CD14-positive monocyte (primary cell): ENCODE measurements at regions not wholly inside any gene's neighbourhood (a gene's known extent, or its start where the extent isn't known, plus 50 kb on each side); places are given as distances from the start of the nearest gene placed in this dataset.

Experiments used
- DNase-seq, 3 donors: peaks; one replicate each; pipeline ENCODE4 v3.0.0-alpha.2; 2011 to 2022
- H2AFZ ChIP-seq: 2 replicates; pipeline ENCODE4 v1.6.0; 2012; ENCODE audit warnings: mild to moderate bottlenecking, low read depth, low read length, inconsistent platforms; ENCODE audit not compliant: insufficient read depth, poor library complexity, severe bottlenecking
- H3K27ac ChIP-seq, 2 donors: 1 replicate in 1 of 2; 2 replicates in 1 of 2; pipeline ENCODE4 v1.5.1; 2012 to 2013; ENCODE audit warnings: low read length in 2 of 2, control low read depth in 1 of 2, inconsistent platforms in 1 of 2, low read depth in 1 of 2, mild to moderate bottlenecking in 1 of 2
- H3K27me3 ChIP-seq, 2 donors: one replicate each; pipeline versions ENCODE4 v1.6.0 to v1.6.1; 2011 to 2013; ENCODE audit warnings: low read length in 2 of 2; ENCODE audit not compliant: control insufficient read depth in 2 of 2, insufficient read depth in 2 of 2
- H3K36me3 ChIP-seq, 2 donors: replicated peaks in 1 of 2; 1 replicate in 1 of 2; 2 replicates in 1 of 2; pipeline versions ENCODE4 v1.5.1 to v1.6.1; 2012 to 2013; ENCODE audit warnings: low read length in 2 of 2, control low read depth in 1 of 2, inconsistent platforms in 1 of 2, mild to moderate bottlenecking in 1 of 2; ENCODE audit not compliant: insufficient read depth in 2 of 2, control insufficient read depth in 1 of 2
- H3K4me1 ChIP-seq, 2 donors: 1 replicate in 1 of 2; 2 replicates in 1 of 2; pipeline versions ENCODE4 v1.5.1 to v1.6.1; 2012 to 2013; ENCODE audit warnings: low read length in 2 of 2, control low read depth in 1 of 2, inconsistent platforms in 1 of 2, mild to moderate bottlenecking in 1 of 2, moderate library complexity in 1 of 2; ENCODE audit not compliant: insufficient read depth in 2 of 2, control insufficient read depth in 1 of 2
- H3K4me2 ChIP-seq: replicated peaks from 2 replicates; pipeline ENCODE3; 2012; ENCODE audit warnings: low read length, moderate library complexity, mild to moderate bottlenecking; ENCODE audit not compliant: poor library complexity, severe bottlenecking; ENCODE audit errors: extremely low read depth
- H3K4me3 ChIP-seq, 3 experiments: fragments of 200-600 bp in 1 of 3; sonication (generic) in 1 of 3; replicated peaks in 1 of 3; 1 replicate in 2 of 3; 2 replicates in 1 of 3; pipeline ENCODE4 v1.5.1; 2011 to 2013; ENCODE audit warnings: low read length in 3 of 3, mild to moderate bottlenecking in 3 of 3, control low read depth in 2 of 3, low read depth in 2 of 3, inconsistent platforms in 1 of 3, moderate library complexity in 1 of 3
- H3K79me2 ChIP-seq: 2 replicates; pipeline ENCODE4 v1.6.0; 2012; ENCODE audit warnings: mild to moderate bottlenecking, control low read depth, inconsistent platforms, low read length, moderate library complexity; ENCODE audit not compliant: insufficient read depth
- H3K9ac ChIP-seq: 2 replicates; pipeline ENCODE4 v1.6.0; 2017; ENCODE audit warnings: low read length, mild to moderate bottlenecking; ENCODE audit not compliant: insufficient read depth, poor library complexity, severe bottlenecking
- H3K9me3 ChIP-seq, 2 donors: replicated peaks in 1 of 2; 1 replicate in 1 of 2; 2 replicates in 1 of 2; pipeline versions ENCODE4 v1.5.1 to v1.6.1; 2012 to 2013; ENCODE audit warnings: low read length in 2 of 2, control low read depth in 1 of 2; ENCODE audit not compliant: control insufficient read depth in 1 of 2, insufficient read depth in 1 of 2
- H4K20me1 ChIP-seq: 2 replicates; pipeline ENCODE4 v1.6.0; 2012; ENCODE audit warnings: mild to moderate bottlenecking, low read length, control low read depth, moderate library complexity; ENCODE audit not compliant: insufficient read depth
- H3K27ac Mint-ChIP-seq, 7 donors: one replicate each; pipeline ENCODE4 v1.8.0; 2020; ENCODE audit warnings: mild to moderate bottlenecking in 7 of 7, mixed read lengths in 7 of 7, moderate library complexity in 6 of 7, inconsistent platforms in 2 of 7
- H3K27me3 Mint-ChIP-seq, 3 donors: one replicate each; pipeline ENCODE4 v1.8.0; 2021 to 2022; ENCODE audit warnings: low read depth in 3 of 3, mild to moderate bottlenecking in 3 of 3, mixed read lengths in 3 of 3, moderate library complexity in 3 of 3, inconsistent platforms in 1 of 3
- H3K36me3 Mint-ChIP-seq, 2 donors: one replicate each; pipeline ENCODE4 v1.8.0; 2020; ENCODE audit warnings: mixed read lengths in 2 of 2, inconsistent platforms in 1 of 2, mild to moderate bottlenecking in 1 of 2
- H3K4me1 Mint-ChIP-seq: one replicate; pipeline ENCODE4 v1.8.0; 2020; ENCODE audit warnings: mild to moderate bottlenecking, mixed read lengths
- H3K4me3 Mint-ChIP-seq, 2 donors: one replicate each; pipeline ENCODE4 v1.8.0; 2020; ENCODE audit warnings: mild to moderate bottlenecking in 2 of 2, mixed read lengths in 2 of 2, moderate library complexity in 1 of 2
- H3K9me3 Mint-ChIP-seq, 7 donors: one replicate each; pipeline ENCODE4 v1.8.0; 2020 to 2022; ENCODE audit warnings: mixed read lengths in 7 of 7, mild to moderate bottlenecking in 6 of 7, moderate library complexity in 6 of 7, inconsistent platforms in 2 of 7
- WGBS: methylation state at CpG from one replicate; pipeline ENCODE4 v1.1.5; 2013; ENCODE audit warnings: missing lambda C conversion rate; ENCODE audit not compliant: insufficient coverage; 5-methylcytosine and 5-hydroxymethylcytosine counted together
- intact Hi-C, 2 donors: fragments of 100-400 bp; cut with micrococcal nuclease; formaldehyde crosslinking; loops; one replicate each; pipeline versions ENCODE4 v1.15.0 to v1.15.1; 2023
- TF ChIP-seq, protein P1 (sequence below): fragments of 200-600 bp; IDR thresholded peaks from one replicate; pipeline ENCODE4 v1.8.0; 2022; ENCODE audit warnings: antibody characterized with exemption, mild to moderate bottlenecking

DNA sequence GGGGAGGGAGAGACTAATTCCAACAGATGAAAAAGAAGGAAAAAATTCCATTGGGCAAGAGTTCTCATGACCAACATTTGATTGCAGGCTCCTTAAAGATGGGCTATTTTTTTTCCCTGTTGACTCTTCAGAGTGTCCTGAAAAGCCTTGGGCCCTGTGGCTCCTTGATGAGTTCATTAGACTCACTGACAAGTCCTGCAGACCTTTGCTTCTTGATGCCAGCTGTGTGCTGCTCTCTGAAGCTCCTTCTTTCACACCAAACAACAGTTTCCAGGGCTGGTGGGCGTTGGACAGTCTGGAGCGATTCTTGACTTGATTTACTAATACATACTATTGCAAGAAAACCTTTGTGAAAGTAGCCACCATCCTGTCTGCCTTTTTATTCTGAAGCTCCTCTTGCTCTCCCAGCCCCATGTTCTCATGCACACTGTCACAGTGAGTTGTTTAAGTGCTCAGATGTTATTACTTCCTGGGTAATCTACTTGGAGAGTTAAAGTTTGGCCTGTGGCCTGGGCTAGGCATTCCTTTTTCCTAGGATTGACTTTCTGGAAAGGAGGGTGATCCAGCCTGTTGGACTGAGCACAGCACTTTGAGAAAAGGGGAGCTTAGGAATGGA, 250.3 kb downstream of the PTEN start:
- Mint-ChIP-seq H3K27me3 (peaks cover 0 to 2% (median 2%) of the 10 kb centered on the region in 3 donors), H3K36me3 (peaks cover 0 to 1% of the 10 kb centered on the region in 2 donors), H3K27ac (peak overlapping the region; percentile 51 to 86 (median 71)), H3K4me3 (peak overlapping the region in 1 of 2 donors; percentile 48), H3K9me3 (no peaks in the 10 kb centered on the region), H3K4me1 (peaks cover 23% of the 10 kb centered on the region)
- H3K4me1 ChIP-seq, result peaks cover 69 to 71% of the 10 kb centered on the region in 2 donors
- no peaks in the 10 kb centered on the region for H3K36me3 ChIP-seq
- no peak overlapping the region for H3K9ac ChIP-seq
- peak overlapping the region in 1 of 3 experiments; percentile 6 for H3K4me3 ChIP-seq
- peak overlapping the region in 1 of 2 donors; percentile 44 for H3K27ac ChIP-seq
- no peaks in the 10 kb centered on the region for H3K79me2 ChIP-seq
- TF ChIP-seq, protein P1, sequence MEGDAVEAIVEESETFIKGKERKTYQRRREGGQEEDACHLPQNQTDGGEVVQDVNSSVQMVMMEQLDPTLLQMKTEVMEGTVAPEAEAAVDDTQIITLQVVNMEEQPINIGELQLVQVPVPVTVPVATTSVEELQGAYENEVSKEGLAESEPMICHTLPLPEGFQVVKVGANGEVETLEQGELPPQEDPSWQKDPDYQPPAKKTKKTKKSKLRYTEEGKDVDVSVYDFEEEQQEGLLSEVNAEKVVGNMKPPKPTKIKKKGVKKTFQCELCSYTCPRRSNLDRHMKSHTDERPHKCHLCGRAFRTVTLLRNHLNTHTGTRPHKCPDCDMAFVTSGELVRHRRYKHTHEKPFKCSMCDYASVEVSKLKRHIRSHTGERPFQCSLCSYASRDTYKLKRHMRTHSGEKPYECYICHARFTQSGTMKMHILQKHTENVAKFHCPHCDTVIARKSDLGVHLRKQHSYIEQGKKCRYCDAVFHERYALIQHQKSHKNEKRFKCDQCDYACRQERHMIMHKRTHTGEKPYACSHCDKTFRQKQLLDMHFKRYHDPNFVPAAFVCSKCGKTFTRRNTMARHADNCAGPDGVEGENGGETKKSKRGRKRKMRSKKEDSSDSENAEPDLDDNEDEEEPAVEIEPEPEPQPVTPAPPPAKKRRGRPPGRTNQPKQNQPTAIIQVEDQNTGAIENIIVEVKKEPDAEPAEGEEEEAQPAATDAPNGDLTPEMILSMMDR, result no peak
- no peak for DNase-seq
- no peaks in the 10 kb centered on the region for H3K9me3 ChIP-seq
- intact Hi-C loops, result loop anchor here (10.0 kb wide), 3 partner anchors 89 to 301 kb away; no protein-coding TSS in a partner anchor
- no peaks in the 10 kb centered on the region for H3K27me3 ChIP-seq
- no peaks in the 10 kb centered on the region for H4K20me1 ChIP-seq
- H2AFZ ChIP-seq, result peak overlapping the region; percentile 22
- WGBS, result 100% methylated on average over 2 of the region's 2 CpGs
- peak overlapping the region; percentile 2 for H3K4me2 ChIP-seq

DNA sequence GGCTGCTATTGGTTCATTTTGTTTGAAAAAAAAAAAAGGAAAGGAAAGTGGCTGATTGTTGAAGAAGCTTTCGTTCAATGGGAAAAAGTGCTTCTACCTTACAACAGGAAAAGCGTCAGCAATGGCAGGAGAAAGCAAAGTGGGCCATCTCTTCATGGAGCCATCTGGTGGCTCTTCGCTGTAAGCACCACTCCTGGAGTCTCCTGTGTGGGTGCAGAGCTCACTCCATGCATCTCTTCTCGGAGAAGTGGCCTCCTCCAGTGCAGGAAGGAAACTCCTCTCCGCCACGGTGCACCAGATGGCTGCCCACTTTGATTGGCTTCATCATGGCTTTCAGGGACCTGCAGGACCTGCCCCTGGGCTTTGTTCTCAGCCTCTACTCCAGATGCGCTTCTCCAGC, 250.9 kb downstream of the PTEN start:
- WGBS, result 22% methylated on average over 7 of the region's 7 CpGs
- H3K36me3 ChIP-seq, result no peaks in the 10 kb centered on the region
- peak overlapping the region in 1 of 3 experiments; percentile 6 for H3K4me3 ChIP-seq
- Mint-ChIP-seq H3K9me3 (no peaks in the 10 kb centered on the region), H3K36me3 (peaks cover 0 to 1% of the 10 kb centered on the region in 2 donors), H3K27me3 (peaks cover 0 to 2% (median 2%) of the 10 kb centered on the region in 3 donors), H3K4me3 (peak overlapping the region in 1 of 2 donors; percentile 18), H3K4me1 (peaks cover 23% of the 10 kb centered on the region), H3K27ac (peak overlapping the region; percentile 51 to 86 (median 71))
- peak in 2 of 3 donors; percentile 54 to 58 for DNase-seq
- H2AFZ ChIP-seq, result peak overlapping the region; percentile 22
- TF ChIP-seq, protein P1, result peak; percentile 55
- intact Hi-C loops, result loop anchor here (10.0 kb wide), 3 partner anchors 90 to 300 kb away; no protein-coding TSS in a partner anchor
- H3K9me3 ChIP-seq, result no peaks in the 10 kb centered on the region
- peaks cover 72 to 74% of the 10 kb centered on the region in 2 donors for H3K4me1 ChIP-seq
- no peaks in the 10 kb centered on the region for H3K27me3 ChIP-seq
- H3K4me2 ChIP-seq, result peak overlapping the region; percentile 2
- no peak overlapping the region for H3K9ac ChIP-seq
- H4K20me1 ChIP-seq, result no peaks in the 10 kb centered on the region
- H3K27ac ChIP-seq, result peak overlapping the region in 1 of 2 donors; percentile 44
- H3K79me2 ChIP-seq, result no peaks in the 10 kb centered on the region
